GM18520 (cell line): ENCODE measurements at regions not wholly inside any gene's neighbourhood (a gene's known extent, or its start where the extent isn't known, plus 50 kb on each side); places are given as distances from the start of the nearest gene placed in this dataset.
A peak's percentile ranks its signal among the peaks of the same experiment; 100 is the strongest.
"Not testable (repeated sequence)": the region's sequence is repeated elsewhere in the genome, so short reads cannot be mapped to it uniquely, and the experiment has no call there.

Experiments used
- ATAC-seq: cut with Tn5 transposase; IDR thresholded peaks from one replicate; pipeline ENCODE4 v1.9.1; 2021; ENCODE audit not compliant: unreplicated experiment

- ATAC-seq: no peak
Measured at GRCh38 chr10:17538941-17539340, 78.2 kb downstream of the HACD1 start.

- ATAC-seq: no peak
Measured at GRCh38 chr10:17537281-17537680, 79.9 kb downstream of the HACD1 start.

- no peak for ATAC-seq
Measured at GRCh38 chr10:17536221-17536620, 81.0 kb downstream of the HACD1 start.

GRCh38 chr10:17533731-17534130, 79.3 kb upstream of the ST8SIA6 start:
- no peak for ATAC-seq

GRCh38 chr10:17528306-17528862, 74.0 kb upstream of the ST8SIA6 start:
- ATAC-seq: no peak

- ATAC-seq: no peak
Measured at GRCh38 chr10:17527514-17528146, 73.2 kb upstream of the ST8SIA6 start.

- ATAC-seq: not testable (repeated sequence)
Measured at GRCh38 chr10:17526571-17526970, 72.2 kb upstream of the ST8SIA6 start.

- ATAC-seq: no peak
Measured at GRCh38 chr10:17523917-17524316, 69.5 kb upstream of the ST8SIA6 start.

- ATAC-seq: no peak
Measured at GRCh38 chr10:17523246-17523753, 68.9 kb upstream of the ST8SIA6 start.

GRCh38 chr10:17522269-17522668, 67.9 kb upstream of the ST8SIA6 start:
- ATAC-seq: not testable (repeated sequence)

GRCh38 chr10:17519457-17519856, 65.1 kb upstream of the ST8SIA6 start:
- no peak for ATAC-seq

- no peak for ATAC-seq
Measured at GRCh38 chr10:17518338-17518737, 63.9 kb upstream of the ST8SIA6 start.

- ATAC-seq: no peak
Measured at GRCh38 chr10:17516376-17516775, 62.0 kb upstream of the ST8SIA6 start.

- no peak for ATAC-seq
Measured at GRCh38 chr10:17512341-17513001, 58.1 kb upstream of the ST8SIA6 start.

GRCh38 chr10:17510242-17510908, 56.0 kb upstream of the ST8SIA6 start:
- ATAC-seq: peak; percentile 34

- ATAC-seq: no peak
Measured at GRCh38 chr10:17507538-17507937, 53.1 kb upstream of the ST8SIA6 start.

- no peak for ATAC-seq
Measured at GRCh38 chr10:17506856-17507471, 52.6 kb upstream of the ST8SIA6 start.

- ATAC-seq: no peak
Measured at GRCh38 chr10:17506390-17506789, 52.0 kb upstream of the ST8SIA6 start.

- ATAC-seq: no peak
Measured at GRCh38 chr10:17504547-17505245, 50.3 kb upstream of the ST8SIA6 start.
